GM18498 (cell line): ENCODE measurements at regions not wholly inside any gene's neighbourhood (a gene's known extent, or its start where the extent isn't known, plus 50 kb on each side); places are given as distances from the start of the nearest gene placed in this dataset.

Source experiments
- ATAC-seq: cut with Tn5 transposase; IDR thresholded peaks from one replicate; pipeline ENCODE4 v1.9.1; 2021; ENCODE audit warnings: mild to moderate bottlenecking, moderate library complexity; ENCODE audit not compliant: unreplicated experiment

DNA sequence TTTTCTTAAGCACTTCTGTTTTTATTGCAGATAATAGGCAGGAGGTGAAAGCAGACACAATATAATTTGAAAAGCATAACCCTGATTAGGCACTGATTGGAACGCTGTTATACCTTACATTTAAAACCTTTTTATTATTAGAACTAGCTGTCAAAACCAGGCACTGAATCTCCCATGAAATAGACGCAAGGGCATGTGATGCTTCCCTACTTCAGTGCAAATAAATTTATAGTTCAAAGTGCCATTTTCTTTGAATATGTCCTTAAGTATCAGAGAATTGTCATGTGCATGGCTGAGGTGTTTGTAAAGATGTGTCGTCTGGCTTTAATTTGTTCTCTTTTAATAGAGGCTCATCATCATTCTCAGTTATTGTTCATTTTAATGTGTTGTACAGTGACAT, 386.0 kb downstream of the NR2F2 start:
- ATAC-seq, result no peak

GRCh38 chr15:96720251-96720650, 389.8 kb downstream of the NR2F2 start:
- no peak for ATAC-seq

DNA sequence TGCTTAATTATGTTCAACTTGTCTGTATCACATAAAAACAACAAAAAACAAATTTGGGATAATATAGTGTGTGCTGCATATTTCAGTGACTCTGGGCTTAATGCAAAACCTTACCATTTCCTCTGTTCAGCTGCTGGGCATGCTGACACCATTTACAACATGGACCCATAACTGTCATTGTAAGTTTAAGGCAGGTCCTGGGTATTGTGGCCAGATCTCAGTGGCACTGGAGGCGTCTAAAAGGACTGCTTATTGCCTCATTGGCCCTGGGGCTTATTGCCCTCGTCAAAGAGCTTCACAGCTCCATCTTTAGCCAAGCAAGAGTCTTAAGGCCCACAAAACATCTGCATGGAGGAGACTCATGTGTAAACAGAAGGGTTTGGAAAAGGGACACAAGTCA, 390.2 kb downstream of the NR2F2 start:
- no peak for ATAC-seq

- ATAC-seq, result no peak
Observed at GRCh38 chr15:96728591-96728990, 398.1 kb downstream of the NR2F2 start.

- no peak for ATAC-seq
Observed at GRCh38 chr15:96732704-96733103, 402.2 kb downstream of the NR2F2 start.

GRCh38 chr15:96733721-96734120, 403.2 kb downstream of the NR2F2 start:
- no peak for ATAC-seq

- no peak for ATAC-seq
Observed at GRCh38 chr15:96735632-96736240, 405.2 kb downstream of the NR2F2 start.

GRCh38 chr15:96736384-96736783, 405.9 kb downstream of the NR2F2 start:
- ATAC-seq, result no peak

DNA sequence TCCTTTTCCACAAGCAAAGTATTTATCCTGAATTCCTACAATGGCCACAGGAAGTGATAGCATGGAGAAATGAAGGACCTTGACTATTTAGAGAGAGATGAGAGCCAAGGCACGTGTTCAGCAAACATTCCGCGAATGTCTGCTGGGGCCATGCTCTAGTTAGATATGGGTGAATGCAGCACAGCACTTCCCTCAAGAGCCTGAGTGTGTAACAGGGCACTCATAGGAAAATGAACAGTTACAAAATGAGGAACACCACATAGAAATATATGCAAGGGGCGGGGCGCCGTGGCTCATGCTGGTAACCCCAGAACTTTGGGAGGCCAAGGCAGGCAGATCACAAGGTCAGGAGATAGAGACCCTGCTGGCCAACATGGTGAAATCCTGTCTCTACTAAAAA, 406.9 kb downstream of the NR2F2 start:
- no peak for ATAC-seq

DNA sequence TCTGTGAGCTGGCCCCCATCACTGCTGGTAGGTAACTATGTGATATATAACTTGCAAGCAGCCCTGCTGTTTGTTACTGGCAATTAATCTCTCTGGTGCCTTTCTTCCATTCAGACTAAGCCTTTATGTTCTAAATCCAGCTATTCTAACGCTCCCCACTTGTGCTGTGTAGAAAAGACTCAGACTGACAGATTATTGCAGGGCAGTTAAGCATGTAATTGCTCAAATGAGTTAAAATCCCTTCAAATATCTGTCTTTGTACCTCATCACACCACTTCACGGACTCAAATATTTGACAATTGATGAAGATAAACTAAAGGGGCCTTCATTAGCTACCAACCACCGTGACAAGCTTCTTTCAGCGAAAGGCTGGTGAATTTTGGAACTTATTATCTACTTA, 416.2 kb downstream of the NR2F2 start:
- no peak for ATAC-seq

- ATAC-seq, result no peak
Observed at GRCh38 chr15:96747291-96747690, 416.8 kb downstream of the NR2F2 start.

- no peak for ATAC-seq
Observed at GRCh38 chr15:96750361-96750760, 419.9 kb downstream of the NR2F2 start.

GRCh38 chr15:96756146-96756545, 425.6 kb downstream of the NR2F2 start:
- no peak for ATAC-seq

DNA sequence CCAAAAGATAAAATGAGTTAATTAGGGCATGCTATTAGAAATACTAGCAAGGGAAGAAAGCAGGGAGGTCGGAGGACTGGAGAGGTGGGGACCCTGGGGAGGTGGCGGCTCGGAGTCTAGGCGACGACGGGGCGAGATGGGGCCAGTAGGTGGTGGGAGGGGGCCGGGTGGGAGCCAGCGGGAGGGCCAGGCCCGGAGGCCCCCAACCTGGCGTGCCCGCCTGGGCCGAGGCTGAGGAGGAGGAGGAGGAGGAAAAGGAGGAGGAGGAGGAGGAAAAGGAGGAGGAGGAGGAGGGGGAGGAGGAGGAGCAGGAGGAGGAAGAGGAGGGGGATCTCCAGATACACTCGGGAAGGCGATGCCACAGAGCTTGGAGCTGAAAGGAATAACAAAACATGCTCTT, 426.2 kb downstream of the NR2F2 start:
- ATAC-seq, result no peak

DNA sequence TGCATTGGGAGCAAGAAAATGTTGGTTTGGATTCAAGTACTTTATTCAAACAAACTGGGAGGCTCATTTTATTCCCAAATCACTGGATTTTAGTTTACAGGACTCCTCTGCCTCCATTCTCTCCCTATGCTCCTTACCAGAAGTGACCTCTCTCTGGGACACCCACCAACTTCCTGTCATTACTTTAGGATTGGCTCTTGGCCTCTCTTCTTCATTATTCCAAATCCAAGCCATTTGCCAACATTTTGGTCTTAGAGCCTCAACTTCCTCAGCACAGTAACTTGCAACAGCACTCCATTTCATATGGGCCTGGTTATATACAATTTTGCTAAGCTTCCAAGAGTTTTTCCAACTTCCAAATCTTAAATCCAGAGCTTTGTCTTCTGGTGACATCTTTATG, 432.1 kb downstream of the NR2F2 start:
- no peak for ATAC-seq

- no peak for ATAC-seq
Observed at GRCh38 chr15:96764501-96764900, 434.0 kb downstream of the NR2F2 start.

GRCh38 chr15:96764946-96765345, 434.4 kb downstream of the NR2F2 start:
- no peak for ATAC-seq

DNA sequence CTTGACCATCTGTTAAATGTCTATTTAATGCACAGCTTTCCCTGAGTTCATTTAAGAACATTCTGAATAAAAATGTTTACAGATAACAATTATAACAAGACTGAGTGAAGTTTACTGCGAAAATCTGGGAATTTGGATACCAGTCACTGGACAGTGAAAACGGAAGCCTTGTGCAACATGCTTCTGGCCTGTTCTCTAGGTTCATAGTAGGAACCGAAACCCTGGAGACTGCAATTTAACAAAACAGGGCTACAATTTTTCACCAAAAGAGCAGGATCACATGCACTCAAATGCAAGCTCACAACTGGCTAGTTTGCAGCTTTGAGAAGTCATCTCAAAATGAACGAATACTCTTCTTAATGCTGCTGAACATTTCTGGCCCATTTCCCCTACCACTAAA, 435.9 kb downstream of the NR2F2 start:
- ATAC-seq, result no peak

GRCh38 chr15:96767703-96768434, 437.4 kb downstream of the NR2F2 start:
- no peak for ATAC-seq

- no peak for ATAC-seq
Observed at GRCh38 chr15:96768435-96768789, 437.9 kb downstream of the NR2F2 start.

- no peak for ATAC-seq
Observed at GRCh38 chr15:96771035-96771434, 440.5 kb downstream of the NR2F2 start.

GRCh38 chr15:96774216-96774615, 443.7 kb downstream of the NR2F2 start:
- ATAC-seq, result no peak

DNA sequence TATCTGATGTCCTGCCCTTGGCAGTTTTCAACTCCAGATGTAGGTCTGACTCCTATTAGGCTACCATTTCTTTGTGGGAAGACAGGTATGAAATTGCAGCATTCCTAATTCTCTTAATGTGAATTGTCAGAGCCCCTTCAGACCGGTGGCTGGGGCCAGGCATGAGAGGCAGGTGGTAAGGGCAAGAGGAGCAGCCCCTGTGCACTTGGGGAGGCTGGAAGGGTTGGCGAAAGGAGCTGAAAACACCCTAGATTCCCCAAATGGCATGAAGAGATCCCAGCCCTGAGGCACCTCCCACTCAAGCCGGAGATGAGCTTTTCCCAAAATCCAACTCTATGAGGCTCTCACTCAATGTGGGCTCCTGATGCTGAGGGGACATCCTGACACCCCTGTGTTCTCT, 453.2 kb downstream of the NR2F2 start:
- ATAC-seq, result no peak
